ENCODE measurements at regions not wholly inside any gene's neighbourhood (a gene's known extent, or its start where the extent isn't known, plus 50 kb on each side); places are given as distances from the start of the nearest gene placed in this dataset.

GRCh38 chr22:27310966-27311697, 490.4 kb downstream of the MN1 start:
- TF ChIP-seq, protein P1, sequence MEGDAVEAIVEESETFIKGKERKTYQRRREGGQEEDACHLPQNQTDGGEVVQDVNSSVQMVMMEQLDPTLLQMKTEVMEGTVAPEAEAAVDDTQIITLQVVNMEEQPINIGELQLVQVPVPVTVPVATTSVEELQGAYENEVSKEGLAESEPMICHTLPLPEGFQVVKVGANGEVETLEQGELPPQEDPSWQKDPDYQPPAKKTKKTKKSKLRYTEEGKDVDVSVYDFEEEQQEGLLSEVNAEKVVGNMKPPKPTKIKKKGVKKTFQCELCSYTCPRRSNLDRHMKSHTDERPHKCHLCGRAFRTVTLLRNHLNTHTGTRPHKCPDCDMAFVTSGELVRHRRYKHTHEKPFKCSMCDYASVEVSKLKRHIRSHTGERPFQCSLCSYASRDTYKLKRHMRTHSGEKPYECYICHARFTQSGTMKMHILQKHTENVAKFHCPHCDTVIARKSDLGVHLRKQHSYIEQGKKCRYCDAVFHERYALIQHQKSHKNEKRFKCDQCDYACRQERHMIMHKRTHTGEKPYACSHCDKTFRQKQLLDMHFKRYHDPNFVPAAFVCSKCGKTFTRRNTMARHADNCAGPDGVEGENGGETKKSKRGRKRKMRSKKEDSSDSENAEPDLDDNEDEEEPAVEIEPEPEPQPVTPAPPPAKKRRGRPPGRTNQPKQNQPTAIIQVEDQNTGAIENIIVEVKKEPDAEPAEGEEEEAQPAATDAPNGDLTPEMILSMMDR (IDR thresholded peaks at IDR 0.05): no peak
- no peak for TF ChIP-seq POLR2A (IDR thresholded peaks at IDR 0.05)

Measured in adrenal gland (tissue), 5 donors.